Natural killer cell (primary cell): ENCODE measurements at regions not wholly inside any gene's neighbourhood (a gene's known extent, or its start where the extent isn't known, plus 50 kb on each side); places are given as distances from the start of the nearest gene placed in this dataset.

Source experiments
- ATAC-seq, 3 donors: fragments of 150-1000 bp in 2 of 3; fragments of 200-7000 bp in 1 of 3; cut with Tn5 transposase; 1 replicate in 1 of 3; 2 replicates in 2 of 3; pipeline ENCODE4 v1.10.0; 2021; ENCODE audit warnings: mild to moderate bottlenecking in 2 of 3, moderate library complexity in 2 of 3
- DNase-seq, 2 donors: peaks; one replicate each; pipeline versions ENCODE4 v3.0.0 to v3.0.0-alpha.2; 2013 to 2021; ENCODE audit warnings: mixed read lengths in 1 of 2
- H3K27ac ChIP-seq: one replicate; pipeline ENCODE4 v1.5.1; 2013; ENCODE audit warnings: mild to moderate bottlenecking, low read length
- H3K27me3 ChIP-seq: one replicate; pipeline ENCODE4 v1.6.1; 2013; ENCODE audit warnings: low read length; ENCODE audit not compliant: control insufficient read depth, insufficient read depth
- H3K36me3 ChIP-seq: one replicate; pipeline ENCODE4 v1.6.1; 2013; ENCODE audit warnings: low read length; ENCODE audit not compliant: control insufficient read depth, insufficient read depth
- H3K4me1 ChIP-seq: one replicate; pipeline ENCODE4 v1.6.1; 2013; ENCODE audit warnings: low read length; ENCODE audit not compliant: control insufficient read depth, insufficient read depth
- H3K4me3 ChIP-seq: one replicate; pipeline ENCODE4 v1.5.1; 2013; ENCODE audit warnings: low read length
- H3K9me3 ChIP-seq: one replicate; pipeline ENCODE4 v1.6.1; 2013; ENCODE audit warnings: low read length; ENCODE audit not compliant: control insufficient read depth, insufficient read depth
- H3K27ac Mint-ChIP-seq, 2 donors: one replicate each; pipeline ENCODE4 v1.8.0; 2022; ENCODE audit warnings: mild to moderate bottlenecking in 2 of 2, mixed read lengths in 2 of 2, moderate library complexity in 1 of 2
- H3K27me3 Mint-ChIP-seq, 2 donors: one replicate each; pipeline ENCODE4 v1.8.0; 2022; ENCODE audit warnings: low read depth in 2 of 2, mixed read lengths in 2 of 2
- H3K36me3 Mint-ChIP-seq: one replicate; pipeline ENCODE4 v1.8.0; 2022; ENCODE audit warnings: mixed read lengths
- H3K4me1 Mint-ChIP-seq, 2 donors: one replicate each; pipeline ENCODE4 v1.8.0; 2022; ENCODE audit warnings: mixed read lengths in 2 of 2
- H3K4me3 Mint-ChIP-seq: one replicate; pipeline ENCODE4 v1.8.0; 2022; ENCODE audit warnings: mild to moderate bottlenecking, moderate library complexity, mixed read lengths
- H3K9me3 Mint-ChIP-seq, 2 donors: one replicate each; pipeline ENCODE4 v1.8.0; 2022; ENCODE audit warnings: mixed read lengths in 2 of 2
- WGBS: methylation state at CpG from one replicate; pipeline ENCODE4 v1.1.7; 2013; ENCODE audit warnings: missing lambda C conversion rate; ENCODE audit not compliant: insufficient coverage; 5-methylcytosine and 5-hydroxymethylcytosine counted together
- intact Hi-C: fragments of 100-400 bp; cut with micrococcal nuclease; formaldehyde crosslinking; loops from one replicate; pipeline ENCODE4 v1.14.2; 2022
- TF ChIP-seq, protein P1 (sequence below): fragments of 200-600 bp; IDR thresholded peaks from one replicate; pipeline ENCODE4 v1.8.0; 2022; ENCODE audit warnings: antibody characterized with exemption

GRCh38 chr6:50213146-50213545 is 163.4 kb upstream of the DEFB112 start:
- Histone ChIP-seq H3K27me3 (no peaks in the 10 kb centered on the region), H3K9me3 (peaks cover 3% of the 10 kb centered on the region), H3K27ac (no peak overlapping the region), H3K4me1 (no peaks in the 10 kb centered on the region), H3K36me3 (no peaks in the 10 kb centered on the region), H3K4me3 (no peak overlapping the region)
- DNase-seq = no peak
- no peaks in the 10 kb centered on the region for H3K27me3 Mint-ChIP-seq
- WGBS = 57% methylated on average over 1 of the region's 1 CpG
- peaks cover 3 to 4% of the 10 kb centered on the region in 2 donors for H3K9me3 Mint-ChIP-seq
- H3K4me1 Mint-ChIP-seq = no peaks in the 10 kb centered on the region
- no peak overlapping the region for H3K27ac Mint-ChIP-seq
- no peaks in the 10 kb centered on the region for H3K36me3 Mint-ChIP-seq
- no peak overlapping the region for H3K4me3 Mint-ChIP-seq
- intact Hi-C loops = no loop called here
- no peak for ATAC-seq
- TF ChIP-seq, protein P1, sequence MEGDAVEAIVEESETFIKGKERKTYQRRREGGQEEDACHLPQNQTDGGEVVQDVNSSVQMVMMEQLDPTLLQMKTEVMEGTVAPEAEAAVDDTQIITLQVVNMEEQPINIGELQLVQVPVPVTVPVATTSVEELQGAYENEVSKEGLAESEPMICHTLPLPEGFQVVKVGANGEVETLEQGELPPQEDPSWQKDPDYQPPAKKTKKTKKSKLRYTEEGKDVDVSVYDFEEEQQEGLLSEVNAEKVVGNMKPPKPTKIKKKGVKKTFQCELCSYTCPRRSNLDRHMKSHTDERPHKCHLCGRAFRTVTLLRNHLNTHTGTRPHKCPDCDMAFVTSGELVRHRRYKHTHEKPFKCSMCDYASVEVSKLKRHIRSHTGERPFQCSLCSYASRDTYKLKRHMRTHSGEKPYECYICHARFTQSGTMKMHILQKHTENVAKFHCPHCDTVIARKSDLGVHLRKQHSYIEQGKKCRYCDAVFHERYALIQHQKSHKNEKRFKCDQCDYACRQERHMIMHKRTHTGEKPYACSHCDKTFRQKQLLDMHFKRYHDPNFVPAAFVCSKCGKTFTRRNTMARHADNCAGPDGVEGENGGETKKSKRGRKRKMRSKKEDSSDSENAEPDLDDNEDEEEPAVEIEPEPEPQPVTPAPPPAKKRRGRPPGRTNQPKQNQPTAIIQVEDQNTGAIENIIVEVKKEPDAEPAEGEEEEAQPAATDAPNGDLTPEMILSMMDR = no peak

DNA sequence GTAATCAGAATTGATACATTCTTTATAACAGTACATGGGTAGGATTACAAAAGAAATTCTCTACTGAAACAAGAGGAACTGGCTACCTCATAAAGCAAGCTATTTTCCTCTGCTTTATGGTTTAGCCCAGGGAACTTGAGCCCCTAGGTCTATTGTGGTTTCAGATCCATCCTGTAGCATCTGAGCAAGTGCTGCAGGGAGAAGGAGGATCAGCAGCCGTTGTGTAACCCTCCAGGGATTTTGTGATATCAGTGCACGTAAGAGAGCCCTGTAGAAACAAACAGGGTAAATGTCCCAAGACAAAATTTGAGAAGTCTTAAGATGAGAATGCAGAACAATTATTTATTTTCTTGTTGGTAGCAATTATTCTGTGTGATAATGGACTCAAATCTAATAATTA is 165.2 kb upstream of the DEFB112 start:
- Mint-ChIP-seq H3K9me3 (peaks cover 2 to 7% of the 10 kb centered on the region in 2 donors), H3K27ac (no peak overlapping the region), H3K36me3 (no peaks in the 10 kb centered on the region), H3K4me3 (no peak overlapping the region), H3K27me3 (no peaks in the 10 kb centered on the region), H3K4me1 (no peaks in the 10 kb centered on the region)
- DNase-seq (no peak), ATAC-seq (no peak)
- Histone ChIP-seq H3K27me3 (no peaks in the 10 kb centered on the region), H3K4me1 (no peaks in the 10 kb centered on the region), H3K27ac (no peak overlapping the region), H3K36me3 (no peaks in the 10 kb centered on the region), H3K9me3 (peaks cover 3% of the 10 kb centered on the region), H3K4me3 (no peak overlapping the region)
- TF ChIP-seq, protein P1 = no peak
- WGBS = 72% methylated on average over 2 of the region's 2 CpGs
- intact Hi-C loops = no loop called here

GRCh38 chr6:50217841-50218240 is 168.1 kb upstream of the DEFB112 start:
- no peaks in the 10 kb centered on the region for H3K4me1 ChIP-seq
- no peak overlapping the region for H3K27ac Mint-ChIP-seq
- H3K36me3 ChIP-seq = no peaks in the 10 kb centered on the region
- ATAC-seq (no peak), DNase-seq (no peak)
- H3K4me3 ChIP-seq = no peak overlapping the region
- H3K4me1 Mint-ChIP-seq = no peaks in the 10 kb centered on the region
- no peak overlapping the region for H3K4me3 Mint-ChIP-seq
- WGBS = 55% methylated on average over 2 of the region's 3 CpGs
- intact Hi-C loops = no loop called here
- no peaks in the 10 kb centered on the region for H3K27me3 ChIP-seq
- no peak overlapping the region for H3K27ac ChIP-seq
- peaks cover 3% of the 10 kb centered on the region for H3K9me3 ChIP-seq
- peaks cover 8 to 16% of the 10 kb centered on the region in 2 donors for H3K9me3 Mint-ChIP-seq
- H3K27me3 Mint-ChIP-seq = no peaks in the 10 kb centered on the region
- TF ChIP-seq, protein P1 = no peak
- H3K36me3 Mint-ChIP-seq = no peaks in the 10 kb centered on the region

- Histone ChIP-seq H3K36me3 (no peaks in the 10 kb centered on the region), H3K4me1 (no peaks in the 10 kb centered on the region), H3K27ac (no peak overlapping the region), H3K27me3 (no peaks in the 10 kb centered on the region), H3K9me3 (peaks cover 6% of the 10 kb centered on the region), H3K4me3 (no peak overlapping the region)
- Mint-ChIP-seq H3K4me3 (no peak overlapping the region), H3K4me1 (no peaks in the 10 kb centered on the region), H3K27ac (no peak overlapping the region), H3K9me3 (peaks cover 10 to 16% of the 10 kb centered on the region in 2 donors), H3K36me3 (peaks cover 7% of the 10 kb centered on the region), H3K27me3 (no peaks in the 10 kb centered on the region)
- DNase-seq (no peak), ATAC-seq (no peak)
- TF ChIP-seq, protein P1 = no peak
- intact Hi-C loops = no loop called here
Measured at GRCh38 chr6:50236164-50236563, 186.4 kb upstream of the DEFB112 start.
